ACHN (cell line): ENCODE measurements at regions not wholly inside any gene's neighbourhood (a gene's known extent, or its start where the extent isn't known, plus 50 kb on each side); places are given as distances from the start of the nearest gene placed in this dataset.

Experiments
- DNase-seq: peaks from one replicate; pipeline ENCODE4 v3.0.0-alpha.2; 2015
- in situ Hi-C: cut with HindIII; loops from 2 replicates; pipeline ENCODE4 v1.10.0; 2017; ENCODE audit warnings: low sequenced_read_pairs, low pct_ligation_motif_present, low pct_unique_long_range_greater_than_20kb

DNA sequence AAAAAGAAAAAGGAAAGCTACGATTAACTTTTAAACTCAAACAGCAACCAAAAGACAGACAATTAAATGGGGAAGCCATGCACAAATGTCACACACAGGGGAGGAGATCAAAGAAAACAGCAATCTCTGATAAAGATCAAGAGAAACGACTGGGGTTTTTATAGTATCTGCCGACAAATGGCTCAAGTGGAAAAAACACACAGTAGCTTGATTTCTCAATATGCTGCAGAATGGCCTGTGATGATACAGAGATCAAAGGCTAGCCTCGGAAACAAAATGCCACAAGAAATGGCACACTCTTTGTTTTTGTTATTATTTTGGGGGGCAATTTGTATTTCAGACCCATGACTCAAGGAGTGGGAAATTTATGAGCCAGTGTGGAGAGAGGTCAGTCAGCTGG, 126.1 kb downstream of the TEX36 start:
- no peak for DNase-seq
- in situ Hi-C loops, result no loop called here

DNA sequence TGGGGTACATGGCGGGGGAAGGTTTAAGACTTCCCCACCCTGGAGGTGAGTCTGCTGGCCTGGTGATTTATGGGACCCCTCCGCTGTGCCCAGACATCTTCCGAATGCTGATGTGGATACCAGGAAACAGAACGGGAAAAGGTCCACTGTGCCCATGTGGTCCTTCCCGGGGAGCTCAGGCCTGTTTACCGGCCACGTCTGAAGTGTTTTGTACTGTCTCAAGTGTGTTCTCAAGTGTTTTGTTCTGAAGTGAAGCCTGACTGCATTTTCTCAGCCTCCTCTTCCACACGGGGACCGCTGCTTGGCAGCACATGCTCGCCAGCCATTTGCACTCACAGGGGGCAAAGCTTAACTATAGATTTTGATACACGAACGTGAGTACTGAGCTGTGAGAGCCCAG, 127.2 kb downstream of the TEX36 start:
- in situ Hi-C loops, result no loop called here
- no peak for DNase-seq

DNA sequence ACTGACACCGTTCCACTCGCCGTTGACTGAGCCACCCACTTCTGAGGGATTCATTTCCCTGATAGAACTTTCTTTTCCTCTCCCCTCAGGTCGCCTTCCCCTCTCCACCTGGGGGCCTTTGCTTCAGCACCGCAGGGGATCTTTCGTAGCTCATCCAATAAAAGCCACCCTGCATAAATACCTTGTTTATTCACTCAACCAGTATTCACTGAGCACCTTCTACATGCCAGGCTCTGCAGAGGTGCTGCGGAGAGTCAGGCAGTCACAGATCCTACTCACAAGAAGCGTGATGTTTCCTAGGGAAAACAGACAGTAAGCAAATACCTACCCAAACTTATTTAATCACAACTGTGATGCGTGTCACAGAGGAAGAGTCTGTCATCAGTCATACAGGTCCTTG, 127.7 kb downstream of the TEX36 start:
- in situ Hi-C loops, result no loop called here
- DNase-seq, result no peak

DNA sequence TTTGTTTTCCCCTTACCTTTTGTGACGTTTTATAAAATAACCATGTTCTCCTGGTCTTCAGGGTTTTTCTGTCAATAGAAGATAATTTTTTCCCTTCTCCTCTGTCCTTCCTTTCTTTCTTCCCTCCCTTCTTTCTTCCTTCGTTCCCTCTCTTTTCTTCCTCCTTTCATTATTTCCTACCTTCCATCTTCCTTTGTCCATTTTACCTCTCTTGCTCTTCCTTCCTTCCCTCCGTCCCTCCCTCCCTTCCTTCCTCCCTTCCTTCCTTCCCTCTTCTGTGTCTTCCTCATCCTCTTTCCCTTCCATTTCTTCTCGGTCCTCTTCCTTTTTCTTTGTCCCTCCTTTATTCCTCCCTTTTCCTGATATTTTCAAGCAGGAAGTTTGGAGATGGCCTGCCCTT, 128.2 kb downstream of the TEX36 start:
- in situ Hi-C loops, result no loop called here
- no peak for DNase-seq

DNA sequence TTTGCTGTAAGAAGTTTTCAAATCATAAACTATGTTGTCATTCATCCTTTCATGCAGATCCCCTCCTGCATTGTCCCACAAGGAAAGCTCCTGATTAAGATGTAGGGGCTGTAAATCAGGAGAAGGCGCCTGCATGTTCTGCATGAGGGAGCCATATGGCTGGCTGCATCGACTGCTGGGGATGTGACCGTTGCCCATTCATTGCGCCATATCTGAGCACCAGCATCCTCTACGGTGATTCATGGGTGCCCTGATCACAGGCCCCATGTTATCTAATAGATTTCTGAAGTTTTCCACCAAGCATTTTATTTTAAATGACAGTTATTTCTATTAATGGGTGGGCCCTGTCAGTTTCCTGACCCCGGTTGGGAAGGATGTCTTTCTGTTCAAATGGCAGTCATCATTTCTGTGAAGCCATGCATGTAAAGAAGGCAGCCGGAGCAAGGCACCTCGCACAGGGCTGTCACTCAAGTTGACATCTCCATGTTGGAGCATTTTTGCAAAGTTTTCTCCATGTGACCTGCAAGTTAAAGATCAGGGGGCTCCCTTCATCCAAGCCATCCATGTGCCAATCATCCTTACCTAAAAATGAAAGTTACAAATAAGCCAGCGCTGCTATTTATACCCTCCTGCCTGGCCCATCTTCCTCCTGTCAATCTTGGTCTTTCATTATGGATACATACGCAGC, 128.8 kb downstream of the TEX36 start:
- DNase-seq, result no peak
- in situ Hi-C loops, result no loop called here

DNA sequence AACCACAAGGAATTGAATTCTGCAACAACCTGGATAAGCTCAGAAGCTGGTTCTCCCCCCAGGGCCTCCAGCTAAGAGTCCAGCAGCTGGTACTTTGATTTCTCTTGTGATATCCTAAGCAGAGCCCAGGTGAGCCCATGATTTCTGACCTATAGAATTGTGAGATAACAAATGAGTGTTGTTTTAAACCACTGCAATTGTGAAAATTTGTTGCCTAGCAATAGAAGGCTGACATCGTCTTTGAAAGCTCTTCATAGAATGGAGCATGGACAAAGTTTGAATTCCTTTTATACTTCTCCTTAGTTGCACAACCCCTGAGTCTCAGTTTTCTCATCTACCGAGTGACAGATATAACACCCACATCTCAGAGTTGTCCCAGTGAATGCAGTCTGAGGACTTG, 129.9 kb downstream of the TEX36 start:
- in situ Hi-C loops, result no loop called here

DNA sequence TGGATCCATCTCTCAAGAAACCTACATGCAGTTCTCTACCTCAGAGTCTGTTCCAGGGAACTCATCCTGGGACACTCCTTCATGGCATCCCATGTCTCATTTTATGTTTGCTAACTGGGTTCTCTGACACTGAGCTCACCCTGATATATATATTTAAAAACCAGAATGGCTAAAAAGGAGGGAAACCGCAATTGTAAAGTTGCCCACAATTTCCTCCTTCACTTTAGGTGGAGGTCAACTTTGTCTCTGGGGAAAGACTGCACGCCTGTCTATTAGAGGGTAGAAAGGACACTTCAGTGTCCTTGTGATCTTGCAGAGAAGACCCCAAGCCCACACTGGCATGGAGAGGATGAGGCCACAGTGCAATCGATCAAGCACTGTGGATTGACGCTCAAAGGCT, 131.7 kb downstream of the TEX36 start:
- DNase-seq, result no peak
- in situ Hi-C loops, result no loop called here

More for the DNA sequence above, 129.9 kb downstream of the TEX36 start:
- DNase-seq, result no peak

DNA sequence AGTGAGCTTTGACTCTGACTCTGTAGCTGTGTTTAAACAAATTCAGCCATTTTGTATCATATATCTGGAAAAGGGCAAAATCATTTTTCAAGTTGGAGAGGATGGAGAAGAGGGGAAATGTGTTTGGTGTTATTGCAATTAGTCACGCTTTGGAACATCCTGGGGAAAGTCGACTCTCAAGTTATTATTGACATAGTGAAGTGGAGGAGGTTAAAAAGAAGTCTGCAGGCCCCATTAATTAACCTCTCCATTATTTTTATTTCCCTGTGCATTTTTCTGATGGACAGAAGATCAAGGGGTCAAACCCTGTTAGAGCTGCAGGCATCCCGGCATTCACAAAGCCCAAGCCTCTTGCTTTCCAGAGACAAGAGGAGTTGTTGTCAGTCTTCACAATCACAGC, 132.6 kb downstream of the TEX36 start:
- no peak for DNase-seq
- in situ Hi-C loops, result no loop called here

DNA sequence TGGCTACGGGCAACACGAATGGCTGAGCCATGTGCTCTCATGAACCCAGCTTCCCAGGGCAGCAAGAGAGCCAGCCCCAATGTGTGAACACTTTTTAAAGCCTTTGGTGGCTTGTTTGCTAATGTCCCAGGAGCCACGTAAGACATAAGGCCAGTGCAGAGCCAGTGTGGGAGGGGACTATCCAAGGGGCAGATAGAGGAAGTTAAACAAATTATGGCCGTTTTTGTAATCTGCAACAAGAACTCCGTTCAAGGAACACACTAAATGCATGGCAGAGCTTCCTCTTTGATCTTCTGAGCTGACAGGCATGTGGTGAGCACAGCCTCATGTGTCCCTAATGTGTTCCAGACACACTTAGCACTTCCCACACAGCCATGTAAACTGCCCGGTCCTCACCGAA, 133.3 kb downstream of the TEX36 start:
- in situ Hi-C loops, result no loop called here
- no peak for DNase-seq

DNA sequence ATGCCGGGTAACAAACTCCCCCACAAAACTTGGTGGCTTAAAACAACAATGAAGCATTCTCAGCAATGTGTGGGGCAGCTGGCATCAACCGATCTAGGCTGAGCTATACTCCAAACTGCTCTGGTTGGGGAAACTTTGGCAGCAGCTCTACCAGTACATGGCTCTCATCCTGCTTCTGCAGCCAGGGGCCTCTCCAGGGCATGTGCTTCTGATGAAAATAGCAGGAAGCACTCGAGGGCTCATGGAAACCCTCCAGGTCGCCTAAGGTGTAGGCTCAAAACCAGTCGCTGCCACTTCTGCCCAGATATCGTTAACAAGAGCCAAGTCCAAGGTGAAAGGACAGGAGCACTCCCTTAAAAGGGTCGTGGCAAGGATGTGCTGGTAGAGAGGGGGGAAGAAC, 134.1 kb downstream of the TEX36 start:
- in situ Hi-C loops, result no loop called here
- DNase-seq, result no peak

DNA sequence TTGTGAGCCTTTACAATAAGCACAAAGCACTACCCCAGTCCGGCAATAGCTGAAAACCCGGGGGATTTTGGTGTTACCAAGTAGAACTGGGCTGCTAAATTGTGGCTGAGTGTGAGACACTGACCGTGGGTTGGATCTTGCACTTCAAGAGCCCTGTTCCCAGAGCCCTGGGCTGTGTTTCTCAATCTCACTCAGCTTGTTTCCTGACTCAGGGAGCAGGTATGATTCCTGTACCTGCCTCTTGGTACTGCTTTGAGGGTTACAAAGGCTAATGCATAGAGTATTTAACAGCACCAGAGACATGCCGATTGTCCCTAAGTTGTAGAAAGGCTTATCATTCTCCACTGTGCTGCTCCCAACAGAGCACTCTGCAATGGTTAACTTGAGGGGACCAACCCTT, 134.6 kb downstream of the TEX36 start:
- in situ Hi-C loops, result no loop called here
- DNase-seq, result no peak

DNA sequence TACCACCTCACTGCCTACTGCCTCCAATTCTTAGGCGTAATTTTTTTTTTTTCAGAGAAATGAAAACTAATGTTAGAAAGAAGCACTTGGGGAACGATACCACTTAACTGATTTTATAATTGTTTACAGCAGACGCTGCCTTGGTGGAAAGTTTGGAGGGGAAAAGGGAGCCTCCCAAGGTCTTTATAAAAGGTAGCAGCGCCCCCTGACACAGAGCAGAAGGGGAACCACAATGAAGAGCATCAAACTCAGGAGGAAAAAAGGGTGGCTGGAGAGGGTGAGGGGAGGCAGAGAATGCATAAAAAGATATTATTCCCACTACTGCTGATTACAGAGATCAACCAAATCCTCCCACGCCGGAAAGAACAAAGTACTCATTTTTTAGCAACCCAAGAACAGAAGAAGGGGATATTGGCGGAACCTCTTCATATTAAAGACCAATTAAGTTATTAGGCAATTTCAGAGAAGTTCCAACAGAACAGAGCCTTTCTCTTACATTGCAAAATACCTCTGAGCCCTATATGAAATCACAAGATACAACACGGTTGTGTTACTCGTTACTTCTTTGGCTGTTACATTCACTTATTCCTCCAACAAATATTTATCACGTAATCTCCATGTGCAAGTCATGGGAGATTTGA, 135.8 kb downstream of the TEX36 start:
- DNase-seq, result no peak
- in situ Hi-C loops, result no loop called here

DNA sequence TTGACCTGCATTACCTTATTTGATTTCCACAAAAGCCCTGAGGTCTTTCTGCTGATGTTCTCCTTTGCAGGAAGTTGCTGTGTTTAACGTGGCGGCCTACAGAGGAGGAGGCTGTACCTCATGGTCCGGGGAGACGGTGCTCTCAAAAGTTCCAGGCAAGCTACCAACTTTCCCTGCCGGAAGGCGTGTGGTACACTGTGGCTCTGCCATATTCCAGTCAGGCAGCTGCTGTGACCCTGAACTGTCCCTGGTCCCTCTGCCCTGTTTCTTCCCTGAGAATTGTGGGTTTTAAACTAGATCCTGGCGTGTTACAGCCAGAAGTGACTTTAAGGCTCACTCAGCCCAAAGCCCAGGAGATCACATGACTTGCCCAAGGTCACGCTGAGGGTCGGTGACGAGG, 139.2 kb downstream of the TEX36 start:
- DNase-seq, result no peak
- in situ Hi-C loops, result no loop called here

DNA sequence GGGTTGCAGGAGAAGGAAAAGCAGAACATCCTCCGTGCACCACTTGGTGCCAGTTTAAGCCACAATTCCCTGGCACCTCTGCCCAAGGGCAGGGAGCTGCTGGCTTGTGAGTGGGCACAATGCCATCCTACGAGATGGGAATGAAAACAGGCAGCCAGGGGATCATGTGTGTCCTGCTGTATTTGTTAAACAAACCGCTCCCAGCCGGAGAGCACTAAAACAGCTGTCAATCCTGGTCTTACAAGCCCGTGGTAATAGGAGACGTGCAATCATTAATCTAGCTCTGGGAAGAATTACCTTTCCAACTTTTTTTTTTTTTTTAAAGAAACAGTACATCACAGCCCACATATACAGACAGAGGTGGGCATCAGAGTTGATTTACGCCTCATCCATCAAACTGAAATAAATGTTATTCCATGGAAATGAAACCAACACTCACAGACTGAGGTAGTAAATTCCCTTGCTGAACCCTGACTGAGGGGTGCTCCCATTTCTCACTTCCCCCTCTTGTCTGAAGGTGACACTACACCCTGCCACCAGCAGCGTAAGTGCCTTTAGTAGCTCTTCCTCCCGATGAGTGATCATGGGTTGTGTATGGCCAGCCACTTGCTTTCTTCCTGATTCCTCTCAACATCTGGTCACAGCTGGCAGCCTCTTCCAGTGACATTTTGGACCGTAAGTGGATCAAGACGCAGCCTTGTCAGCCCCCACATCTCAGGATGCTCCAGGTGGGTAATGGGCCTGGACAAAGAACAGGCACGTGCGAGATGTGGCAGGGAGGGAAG, 143.8 kb downstream of the TEX36 start:
- in situ Hi-C loops, result no loop called here
- no peak for DNase-seq

DNA sequence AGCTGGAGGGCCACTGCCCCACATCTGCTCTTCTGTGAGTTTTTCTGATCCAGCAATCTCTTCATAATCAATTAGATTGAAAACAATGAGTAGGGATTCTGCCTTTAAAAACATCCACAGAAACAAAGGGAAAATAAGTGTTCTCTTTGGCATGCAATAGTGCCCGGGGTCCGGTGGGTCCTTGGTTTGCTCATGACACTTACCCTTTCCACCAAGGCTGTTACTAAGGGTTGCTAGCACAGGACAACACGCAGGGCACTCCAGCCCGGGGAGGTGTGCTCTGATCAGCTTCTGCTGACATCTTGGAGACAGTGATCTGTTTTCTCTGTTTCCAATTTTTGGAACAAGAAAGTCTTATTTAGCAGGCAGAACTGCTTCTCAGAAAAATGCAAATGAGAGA, 146.7 kb downstream of the TEX36 start:
- in situ Hi-C loops, result no loop called here
- no peak for DNase-seq

DNA sequence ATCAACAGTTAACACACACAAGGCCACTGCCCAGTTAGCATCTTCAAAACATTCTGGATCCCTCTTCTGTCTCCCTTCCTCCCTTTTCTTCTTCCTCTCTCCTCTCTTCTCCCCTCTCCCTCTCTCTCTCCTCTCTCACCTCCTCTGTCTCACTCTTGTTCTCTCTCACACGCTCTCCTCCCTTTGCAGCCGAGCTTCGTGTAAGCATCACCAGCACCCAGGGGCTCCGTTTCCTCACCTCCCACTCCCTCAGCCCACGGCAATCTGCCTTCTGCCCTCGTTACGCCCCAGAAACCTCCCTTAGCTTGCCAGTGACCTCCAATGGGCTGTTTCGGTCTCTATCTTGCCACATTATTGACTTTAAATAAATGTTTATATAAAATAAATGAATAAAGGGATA, 147.4 kb downstream of the TEX36 start:
- DNase-seq, result no peak
- in situ Hi-C loops, result no loop called here

DNA sequence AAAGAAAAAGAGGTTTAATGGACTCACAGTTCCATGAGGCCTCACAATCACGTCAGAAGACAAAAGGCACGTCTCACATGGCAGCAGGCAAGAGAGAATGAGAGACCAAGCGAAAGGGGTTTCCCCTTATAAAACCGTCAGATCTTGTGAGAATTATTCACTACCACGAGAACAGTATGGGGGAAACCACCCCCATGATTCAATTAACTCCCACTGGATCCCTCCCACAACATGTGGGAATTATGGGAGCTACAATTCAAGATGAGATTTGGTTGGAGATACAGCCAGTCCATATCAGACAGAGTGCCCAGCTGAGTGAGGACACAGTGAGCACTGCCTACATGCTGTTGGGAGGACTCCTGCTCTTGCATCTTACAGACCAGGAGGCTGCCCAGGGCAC, 148.4 kb downstream of the TEX36 start:
- DNase-seq, result no peak
- in situ Hi-C loops, result no loop called here

DNA sequence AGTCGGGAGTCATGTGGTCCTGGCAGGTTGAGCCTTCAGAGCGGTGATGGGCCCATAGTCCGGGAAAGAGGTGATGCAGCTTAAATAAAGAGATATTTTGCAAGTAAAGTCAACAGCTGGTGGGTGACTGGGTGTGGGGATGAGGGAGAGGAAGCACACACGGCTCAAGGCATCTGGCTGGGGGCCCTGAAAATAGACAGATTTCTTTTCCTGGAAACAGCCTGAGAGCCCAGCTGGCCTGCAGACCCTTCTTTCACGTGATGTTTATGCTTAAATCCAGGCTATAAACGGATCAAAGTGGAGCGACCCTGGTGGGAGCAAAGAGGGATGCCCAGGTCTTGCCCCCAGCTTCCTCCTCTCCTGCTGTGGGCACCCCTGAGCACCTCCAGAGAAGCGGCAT, 149.1 kb downstream of the TEX36 start:
- in situ Hi-C loops, result no loop called here
- DNase-seq, result no peak

DNA sequence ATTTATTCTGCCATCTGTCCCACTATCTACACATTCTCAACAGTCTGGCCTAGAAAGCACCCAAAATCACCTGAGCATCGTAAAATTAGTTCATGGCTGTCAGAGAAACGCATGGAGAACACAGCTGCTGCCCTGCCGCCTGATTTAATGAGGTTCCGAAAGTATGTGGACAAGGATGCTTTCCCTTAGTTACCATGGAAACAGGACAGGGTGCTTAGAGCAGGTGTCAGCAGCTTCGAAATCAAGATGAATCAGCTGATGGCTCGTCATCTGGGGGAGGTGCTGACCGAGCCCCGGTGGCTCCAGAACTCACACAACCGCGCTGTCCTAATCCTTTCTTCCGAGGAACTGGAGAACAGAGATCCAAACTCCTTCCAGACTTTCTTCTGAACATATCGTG, 151.5 kb downstream of the TEX36 start:
- no peak for DNase-seq
- in situ Hi-C loops, result no loop called here

DNA sequence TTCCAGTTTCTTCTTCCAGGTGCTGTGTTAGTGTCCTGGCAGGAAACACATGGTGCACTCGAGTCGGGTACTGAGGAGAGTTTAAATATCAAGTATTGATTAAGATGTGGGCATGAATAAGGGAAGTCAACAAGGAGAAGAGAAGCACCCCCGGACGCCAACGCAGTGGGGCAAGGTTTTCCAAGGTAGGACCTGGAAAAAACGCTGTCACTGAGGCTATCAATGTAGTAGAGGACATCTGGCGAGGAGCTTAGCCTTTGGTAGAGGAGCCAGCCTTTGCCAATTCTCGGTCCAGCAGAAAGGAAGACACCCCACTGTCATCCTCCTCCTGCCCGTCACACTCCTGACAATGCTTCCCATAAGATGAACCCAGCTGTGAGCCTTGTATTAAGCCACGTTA, 159.6 kb downstream of the TEX36 start:
- DNase-seq, result no peak
- in situ Hi-C loops, result no loop called here
